ENCODE measurements at regions not wholly inside any gene's neighbourhood (a gene's known extent, or its start where the extent isn't known, plus 50 kb on each side); places are given as distances from the start of the nearest gene placed in this dataset.
"Not testable (repeated sequence)": the region's sequence is repeated elsewhere in the genome, so short reads cannot be mapped to it uniquely, and the experiment has no call there.

DNA sequence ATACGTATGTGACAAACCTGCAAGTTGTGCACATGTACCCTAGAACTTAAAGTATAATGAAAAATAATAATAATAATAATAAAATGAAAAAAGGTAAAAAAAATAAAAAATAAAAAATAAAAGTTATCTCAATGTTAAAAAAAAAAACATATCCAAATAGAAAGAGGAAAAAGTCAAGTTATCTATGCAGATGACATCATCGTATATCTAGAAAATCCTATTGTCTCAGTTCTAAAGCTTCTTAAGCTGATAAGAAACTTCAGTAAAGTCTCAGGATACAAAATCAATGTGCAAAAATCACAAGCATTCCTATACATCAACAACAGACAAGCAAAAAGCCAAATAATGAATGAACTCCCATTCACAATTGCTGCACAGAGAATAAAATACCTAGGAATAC is 466.6 kb upstream of the PHF14 start:
- DNase-seq (no peak), ATAC-seq (ENCODE audit: insufficient read depth, low read depth) (no peak)
- no peaks in the 10 kb centered on the region for H4K20me1 ChIP-seq (ENCODE audit: insufficient read depth, low read length)
- no peak overlapping the region for H3K27ac ChIP-seq (ENCODE audit: low read length)
- no peaks in the 10 kb centered on the region for H3K4me1 ChIP-seq (ENCODE audit: insufficient read depth, low read length)
- H3K27me3 ChIP-seq (ENCODE audit: insufficient read depth, low read length, poor library complexity): no peaks in the 10 kb centered on the region
- H3K4me3 ChIP-seq (ENCODE audit: low read depth in 1 of 2, low read length in 2 of 2): no peak overlapping the region
- TF ChIP-seq EZH2 (IDR thresholded peaks at IDR 0.05; ENCODE audit: borderline replicate concordance, low read depth, low read length, severe bottlenecking): no peak
- TF ChIP-seq, protein P1, sequence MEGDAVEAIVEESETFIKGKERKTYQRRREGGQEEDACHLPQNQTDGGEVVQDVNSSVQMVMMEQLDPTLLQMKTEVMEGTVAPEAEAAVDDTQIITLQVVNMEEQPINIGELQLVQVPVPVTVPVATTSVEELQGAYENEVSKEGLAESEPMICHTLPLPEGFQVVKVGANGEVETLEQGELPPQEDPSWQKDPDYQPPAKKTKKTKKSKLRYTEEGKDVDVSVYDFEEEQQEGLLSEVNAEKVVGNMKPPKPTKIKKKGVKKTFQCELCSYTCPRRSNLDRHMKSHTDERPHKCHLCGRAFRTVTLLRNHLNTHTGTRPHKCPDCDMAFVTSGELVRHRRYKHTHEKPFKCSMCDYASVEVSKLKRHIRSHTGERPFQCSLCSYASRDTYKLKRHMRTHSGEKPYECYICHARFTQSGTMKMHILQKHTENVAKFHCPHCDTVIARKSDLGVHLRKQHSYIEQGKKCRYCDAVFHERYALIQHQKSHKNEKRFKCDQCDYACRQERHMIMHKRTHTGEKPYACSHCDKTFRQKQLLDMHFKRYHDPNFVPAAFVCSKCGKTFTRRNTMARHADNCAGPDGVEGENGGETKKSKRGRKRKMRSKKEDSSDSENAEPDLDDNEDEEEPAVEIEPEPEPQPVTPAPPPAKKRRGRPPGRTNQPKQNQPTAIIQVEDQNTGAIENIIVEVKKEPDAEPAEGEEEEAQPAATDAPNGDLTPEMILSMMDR (IDR thresholded peaks at IDR 0.05; ENCODE audit: borderline replicate concordance, extremely low read depth, low read length, poor library complexity, severe bottlenecking): no peak
- H3K79me2 ChIP-seq (ENCODE audit: insufficient read depth, low read length): no peaks in the 10 kb centered on the region
- no peak overlapping the region for H3K4me2 ChIP-seq (ENCODE audit: insufficient read depth, low read length)
- H2AFZ ChIP-seq (ENCODE audit: low read depth, low read length): no peak overlapping the region
- H3K9me3 ChIP-seq (ENCODE audit: insufficient read depth, low read length, severe bottlenecking): no peaks in the 10 kb centered on the region
- no peaks in the 10 kb centered on the region for H3K36me3 ChIP-seq (ENCODE audit: insufficient read depth, low read length)
- H3K9ac ChIP-seq (ENCODE audit: low read depth, low read length): no peak overlapping the region

DNA sequence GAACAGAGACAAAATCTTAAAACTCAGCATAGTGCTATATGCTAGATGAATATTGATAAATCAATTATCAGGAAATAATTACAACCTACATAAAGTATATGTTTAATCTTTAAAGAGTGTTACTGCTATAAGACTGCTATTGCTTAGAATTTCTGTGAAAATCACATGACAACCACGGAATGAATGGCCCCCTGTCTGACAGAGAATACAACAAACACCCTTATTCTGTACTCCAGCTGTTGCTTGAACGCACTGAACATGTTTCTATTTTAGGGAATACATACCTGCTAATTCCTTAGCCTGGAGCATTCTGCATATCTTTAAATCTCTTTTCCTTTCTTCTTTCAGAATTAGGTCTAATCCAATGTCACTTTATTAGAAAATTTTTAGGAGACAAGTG is 452.4 kb upstream of the PHF14 start:
- TF ChIP-seq, protein P1 (IDR thresholded peaks at IDR 0.05; ENCODE audit: borderline replicate concordance, extremely low read depth, low read length, poor library complexity, severe bottlenecking): no peak
- TF ChIP-seq EZH2 (IDR thresholded peaks at IDR 0.05; ENCODE audit: borderline replicate concordance, low read depth, low read length, severe bottlenecking): no peak
- Histone ChIP-seq H4K20me1 (ENCODE audit: insufficient read depth, low read length) (no peaks in the 10 kb centered on the region), H3K4me1 (ENCODE audit: insufficient read depth, low read length) (no peaks in the 10 kb centered on the region), H3K27ac (ENCODE audit: low read length) (no peak overlapping the region), H3K9ac (ENCODE audit: low read depth, low read length) (no peak overlapping the region), H3K4me2 (ENCODE audit: insufficient read depth, low read length) (no peak overlapping the region), H3K9me3 (ENCODE audit: insufficient read depth, low read length, severe bottlenecking) (no peaks in the 10 kb centered on the region), H3K36me3 (ENCODE audit: insufficient read depth, low read length) (no peaks in the 10 kb centered on the region), H2AFZ (ENCODE audit: low read depth, low read length) (no peak overlapping the region), H3K4me3 (ENCODE audit: low read depth in 1 of 2, low read length in 2 of 2) (no peak overlapping the region), H3K79me2 (ENCODE audit: insufficient read depth, low read length) (no peaks in the 10 kb centered on the region), H3K27me3 (ENCODE audit: insufficient read depth, low read length, poor library complexity) (no peaks in the 10 kb centered on the region)
- ATAC-seq (ENCODE audit: insufficient read depth, low read depth): no peak
- DNase-seq: no peak

DNA sequence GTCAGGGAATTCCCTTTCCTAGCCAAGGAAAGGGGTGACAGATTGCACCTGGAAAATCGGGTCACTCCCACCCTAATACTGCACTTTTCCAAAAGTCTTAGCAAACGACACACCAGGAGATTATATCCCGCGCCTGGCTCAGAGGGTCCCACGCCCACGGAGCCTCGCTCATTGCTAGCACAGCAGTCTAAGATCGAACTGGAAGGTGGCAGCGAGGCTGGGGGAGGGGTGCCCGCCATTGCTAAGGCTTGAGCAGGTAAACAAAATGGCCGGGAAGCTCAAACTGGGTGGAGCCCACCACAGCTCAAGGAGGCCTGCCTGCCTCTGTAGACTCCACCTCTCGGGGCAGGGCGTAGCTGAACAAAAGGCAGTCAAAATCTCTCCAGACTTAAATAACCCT is 440.2 kb upstream of the PHF14 start:
- DNase-seq; H3K79me2 ChIP-seq (ENCODE audit: insufficient read depth, low read length); H3K4me3 ChIP-seq (ENCODE audit: low read depth in 1 of 2, low read length in 2 of 2); H3K27ac ChIP-seq (ENCODE audit: low read length); H3K9me3 ChIP-seq (ENCODE audit: insufficient read depth, low read length, severe bottlenecking); H3K36me3 ChIP-seq (ENCODE audit: insufficient read depth, low read length); H3K27me3 ChIP-seq (ENCODE audit: insufficient read depth, low read length, poor library complexity); ATAC-seq (ENCODE audit: insufficient read depth, low read depth); H4K20me1 ChIP-seq (ENCODE audit: insufficient read depth, low read length); H3K9ac ChIP-seq (ENCODE audit: low read depth, low read length); H3K4me2 ChIP-seq (ENCODE audit: insufficient read depth, low read length); H2AFZ ChIP-seq (ENCODE audit: low read depth, low read length); H3K4me1 ChIP-seq (ENCODE audit: insufficient read depth, low read length): not testable (repeated sequence)

DNA sequence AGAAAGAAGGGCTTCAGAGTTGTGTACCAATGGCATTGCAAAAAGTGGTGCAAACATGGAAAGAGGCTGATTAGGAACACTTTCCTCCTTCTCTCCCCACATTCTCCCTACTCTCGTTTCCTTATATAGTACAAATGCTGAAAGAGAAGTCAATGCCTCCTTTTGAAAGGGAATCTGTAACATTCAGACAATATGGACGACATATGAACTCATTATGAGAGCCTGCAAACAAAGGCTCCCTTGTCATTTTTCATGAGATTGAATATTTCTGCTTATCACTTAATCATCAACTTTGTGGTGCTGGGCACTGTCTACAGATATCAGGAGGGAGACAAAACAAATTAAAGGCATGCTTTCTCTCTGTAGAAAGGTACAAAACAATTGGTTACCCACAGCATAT is 437.1 kb upstream of the PHF14 start:
- H3K4me1 ChIP-seq (ENCODE audit: insufficient read depth, low read length): no peaks in the 10 kb centered on the region

More for the DNA sequence above, 437.1 kb upstream of the PHF14 start:
- ATAC-seq (ENCODE audit: insufficient read depth, low read depth): no peak
- no peaks in the 10 kb centered on the region for H3K9me3 ChIP-seq (ENCODE audit: insufficient read depth, low read length, severe bottlenecking)
- H3K27me3 ChIP-seq (ENCODE audit: insufficient read depth, low read length, poor library complexity): no peaks in the 10 kb centered on the region
- no peaks in the 10 kb centered on the region for H3K79me2 ChIP-seq (ENCODE audit: insufficient read depth, low read length)
- TF ChIP-seq, protein P1 (IDR thresholded peaks at IDR 0.05; ENCODE audit: borderline replicate concordance, extremely low read depth, low read length, poor library complexity, severe bottlenecking): no peak
- TF ChIP-seq EZH2 (IDR thresholded peaks at IDR 0.05; ENCODE audit: borderline replicate concordance, low read depth, low read length, severe bottlenecking): no peak
- no peak overlapping the region for H3K27ac ChIP-seq (ENCODE audit: low read length)
- no peaks in the 10 kb centered on the region for H3K36me3 ChIP-seq (ENCODE audit: insufficient read depth, low read length)
- no peak overlapping the region for H2AFZ ChIP-seq (ENCODE audit: low read depth, low read length)
- H3K9ac ChIP-seq (ENCODE audit: low read depth, low read length): no peak overlapping the region
- H4K20me1 ChIP-seq (ENCODE audit: insufficient read depth, low read length): no peaks in the 10 kb centered on the region
- no peak for DNase-seq
- no peak overlapping the region for H3K4me3 ChIP-seq (ENCODE audit: low read depth in 1 of 2, low read length in 2 of 2)
- no peak overlapping the region for H3K4me2 ChIP-seq (ENCODE audit: insufficient read depth, low read length)
